DOHH2 (cell line): ENCODE measurements at regions not wholly inside any gene's neighbourhood (a gene's known extent, or its start where the extent isn't known, plus 50 kb on each side); places are given as distances from the start of the nearest gene placed in this dataset.

Source experiments
- H3F3A ChIP-seq: fragments of 200-600 bp; sonication (generic), shearing (Covaris generic); 2 replicates; pipeline ENCODE4 v1.6.0; 2016; ENCODE audit warnings: antibody characterized with exemption, mild to moderate bottlenecking; ENCODE audit not compliant: control insufficient read depth, insufficient read depth
- H3K27ac ChIP-seq: fragments of 200-600 bp; sonication (generic); 2 replicates; pipeline ENCODE4 v1.5.1; 2014; ENCODE audit warnings: low read depth, mild to moderate bottlenecking, low read length, moderate library complexity
- H3K27me3 ChIP-seq: fragments of 200-600 bp; sonication (generic); 2 replicates; pipeline ENCODE4 v1.6.1; 2014; ENCODE audit warnings: mild to moderate bottlenecking, low read length, mixed read lengths; ENCODE audit not compliant: control insufficient read depth
- H3K36me3 ChIP-seq: fragments of 200-600 bp; sonication (generic); 2 replicates; pipeline ENCODE4 v1.6.1; 2014; ENCODE audit warnings: mild to moderate bottlenecking, low read length, moderate library complexity, mixed read lengths; ENCODE audit not compliant: control insufficient read depth
- H3K4me1 ChIP-seq: fragments of 200-600 bp; sonication (generic); 2 replicates; pipeline ENCODE4 v1.6.1; 2014; ENCODE audit warnings: mild to moderate bottlenecking, low read length, mixed read lengths; ENCODE audit not compliant: control insufficient read depth
- H3K4me2 ChIP-seq: fragments of 200-600 bp; sonication (generic); 2 replicates; pipeline ENCODE4 v1.6.0; 2014; ENCODE audit warnings: mild to moderate bottlenecking, low read length, moderate library complexity
- H3K4me3 ChIP-seq: fragments of 200-600 bp; sonication (generic); 2 replicates; pipeline ENCODE4 v1.5.1; 2014; ENCODE audit warnings: mild to moderate bottlenecking, low read length, mixed read lengths
- H3K79me2 ChIP-seq: fragments of 200-600 bp; sonication (generic); 2 replicates; pipeline ENCODE4 v1.6.1; 2014; ENCODE audit warnings: mild to moderate bottlenecking, low read length, mixed read lengths; ENCODE audit not compliant: control insufficient read depth
- H3K9me2 ChIP-seq: fragments of 200-600 bp; sonication (generic); replicated peaks from 2 replicates; pipeline ENCODE4 v1.6.1; 2014; ENCODE audit warnings: mild to moderate bottlenecking, low read length, mixed read lengths; ENCODE audit not compliant: control insufficient read depth
- H3K9me3 ChIP-seq: fragments of 200-600 bp; sonication (generic); 2 replicates; pipeline ENCODE4 v1.6.1; 2014; ENCODE audit warnings: antibody characterized with exemption, low read length, mixed read lengths; ENCODE audit not compliant: control insufficient read depth, insufficient read depth
- H4K20me1 ChIP-seq: fragments of 200-600 bp; sonication (generic); 2 replicates; pipeline ENCODE4 v1.6.0; 2014; ENCODE audit warnings: low read depth, mild to moderate bottlenecking, antibody characterized with exemption, low read length, moderate library complexity; ENCODE audit not compliant: control insufficient read depth, insufficient read depth
- CTCF ChIP-seq: fragments of 200-600 bp; sonication (generic); IDR thresholded peaks from one replicate; pipeline ENCODE4 v1.5.1; 2014; ENCODE audit warnings: antibody characterized with exemption, mild to moderate bottlenecking, low read depth, low read length; ENCODE audit not compliant: poor library complexity, severe bottlenecking
- EZH2phosphoT487 ChIP-seq: fragments of 200-600 bp; sonication (generic); IDR thresholded peaks from 2 replicates; pipeline ENCODE4 v1.6.1; 2017; ENCODE audit warnings: borderline replicate concordance, mild to moderate bottlenecking, antibody characterized with exemption, low read length, moderate library complexity, mixed read lengths

GRCh38 chr2:449246-450067 is 161.6 kb upstream of the ALKAL2 start:
- H3K79me2 ChIP-seq: no peaks in the 10 kb centered on the region
- H3K9me2 ChIP-seq: no peaks in the 10 kb centered on the region
- H3K36me3 ChIP-seq: no peaks in the 10 kb centered on the region
- H3K4me2 ChIP-seq: no peak overlapping the region
- no peak overlapping the region for H3K4me3 ChIP-seq
- no peaks in the 10 kb centered on the region for H3K9me3 ChIP-seq
- H4K20me1 ChIP-seq: no peaks in the 10 kb centered on the region
- TF ChIP-seq CTCF (no peak), EZH2phosphoT487 (no peak)
- peaks cover 36% of the 10 kb centered on the region for H3K4me1 ChIP-seq
- peaks cover 2% of the 10 kb centered on the region; the same call in 1 of the 2 replicates for H3F3A ChIP-seq
- H3K27me3 ChIP-seq: no peaks in the 10 kb centered on the region
- H3K27ac ChIP-seq: no peak overlapping the region

GRCh38 chr2:447902-448665 is 160.2 kb upstream of the ALKAL2 start:
- Histone ChIP-seq H3K79me2 (no peaks in the 10 kb centered on the region), H3K4me2 (peak overlapping the region; percentile 66; the same call in 1 of the 2 replicates), H3K9me2 (no peaks in the 10 kb centered on the region), H3K36me3 (no peaks in the 10 kb centered on the region), H4K20me1 (no peaks in the 10 kb centered on the region), H3K4me1 (peaks cover 49% of the 10 kb centered on the region), H3F3A (peaks cover 2% of the 10 kb centered on the region; the same call in 1 of the 2 replicates), H3K27ac (peak overlapping the region; percentile 78), H3K27me3 (no peaks in the 10 kb centered on the region), H3K4me3 (no peak overlapping the region), H3K9me3 (no peaks in the 10 kb centered on the region)
- TF ChIP-seq CTCF (no peak), EZH2phosphoT487 (no peak)

- Histone ChIP-seq H3K4me1 (peaks cover 58% of the 10 kb centered on the region), H3K36me3 (no peaks in the 10 kb centered on the region), H3K9me3 (no peaks in the 10 kb centered on the region), H3K4me2 (peak overlapping the region; percentile 66), H3K9me2 (no peaks in the 10 kb centered on the region), H3F3A (peaks cover 2% of the 10 kb centered on the region; the same call in 1 of the 2 replicates), H3K4me3 (peak overlapping the region; percentile 29), H3K27ac (peak overlapping the region; percentile 78), H3K27me3 (no peaks in the 10 kb centered on the region), H4K20me1 (no peaks in the 10 kb centered on the region), H3K79me2 (no peaks in the 10 kb centered on the region)
- no peak for TF ChIP-seq CTCF
- no peak for TF ChIP-seq EZH2phosphoT487
These were observed 159.2 kb upstream of the ALKAL2 start for GRCh38 chr2:446963-447530.
